Jurkat, Clone E6-1 (cell line): ENCODE measurements at regions not wholly inside any gene's neighbourhood (a gene's known extent, or its start where the extent isn't known, plus 50 kb on each side); places are given as distances from the start of the nearest gene placed in this dataset.

Source experiments
- DNase-seq: peaks from one replicate; pipeline ENCODE4 v3.0.0-alpha.2; 2011; ENCODE audit warnings: low read depth, low spot score
- H3K4me3 ChIP-seq: 2 replicates; pipeline ENCODE4 v1.5.1; 2011; ENCODE audit warnings: mild to moderate bottlenecking, low read length, control low read depth, moderate library complexity

- DNase-seq, result no peak
- H3K4me3 ChIP-seq, result no peak overlapping the region
Measured at GRCh38 chr3:94996743-94997142, 933.9 kb downstream of the NSUN3 start.

GRCh38 chr3:95002438-95003046 lies 939.7 kb downstream of the NSUN3 start:
- H3K4me3 ChIP-seq, result no peak overlapping the region
- no peak for DNase-seq

GRCh38 chr3:95028688-95029087 lies 965.8 kb downstream of the NSUN3 start:
- no peak for DNase-seq
- no peak overlapping the region for H3K4me3 ChIP-seq

GRCh38 chr3:95029644-95030043 lies 966.8 kb downstream of the NSUN3 start:
- DNase-seq, result no peak

GRCh38 chr3:95036526-95037021 lies 973.7 kb downstream of the NSUN3 start:
- DNase-seq, result no peak
- H3K4me3 ChIP-seq, result no peak overlapping the region

More at GRCh38 chr3:95029644-95030043, 966.8 kb downstream of the NSUN3 start:
- no peak overlapping the region for H3K4me3 ChIP-seq

- DNase-seq, result no peak
- H3K4me3 ChIP-seq, result no peak overlapping the region
Measured at GRCh38 chr3:95037097-95037496, 974.2 kb downstream of the NSUN3 start.

- no peak overlapping the region for H3K4me3 ChIP-seq
Measured at GRCh38 chr3:95037927-95038326, 975.1 kb downstream of the NSUN3 start.

GRCh38 chr3:95044101-95044500 lies 981.2 kb downstream of the NSUN3 start:
- no peak overlapping the region for H3K4me3 ChIP-seq
- no peak for DNase-seq

More at GRCh38 chr3:95037927-95038326, 975.1 kb downstream of the NSUN3 start:
- DNase-seq, result no peak

GRCh38 chr3:95048564-95048963 lies 985.7 kb downstream of the NSUN3 start:
- no peak for DNase-seq
- H3K4me3 ChIP-seq, result no peak overlapping the region

GRCh38 chr3:95049841-95050240 lies 987.0 kb downstream of the NSUN3 start:
- no peak overlapping the region for H3K4me3 ChIP-seq
- DNase-seq, result no peak

GRCh38 chr3:95055288-95055687 lies 992.4 kb downstream of the NSUN3 start:
- no peak for DNase-seq
- no peak overlapping the region for H3K4me3 ChIP-seq

- H3K4me3 ChIP-seq, result no peak overlapping the region
- DNase-seq, result no peak
Measured at GRCh38 chr3:95082191-95082590, 1019.3 kb downstream of the NSUN3 start.

GRCh38 chr3:95084738-95085137 lies 1021.9 kb downstream of the NSUN3 start:
- H3K4me3 ChIP-seq, result no peak overlapping the region
- no peak for DNase-seq

GRCh38 chr3:95088464-95088863 lies 1025.6 kb downstream of the NSUN3 start:
- no peak overlapping the region for H3K4me3 ChIP-seq
- no peak for DNase-seq

GRCh38 chr3:95097493-95097892 lies 1034.6 kb downstream of the NSUN3 start:
- no peak overlapping the region for H3K4me3 ChIP-seq
- DNase-seq, result no peak

- H3K4me3 ChIP-seq, result no peak overlapping the region
- peak; percentile 30 for DNase-seq
Measured at GRCh38 chr3:95120921-95121320, 1058.1 kb downstream of the NSUN3 start.

- no peak overlapping the region for H3K4me3 ChIP-seq
- no peak for DNase-seq
Measured at GRCh38 chr3:95123104-95123503, 1060.2 kb downstream of the NSUN3 start.

GRCh38 chr3:95134693-95135413 lies 1072.0 kb downstream of the NSUN3 start:
- DNase-seq, result no peak
- no peak overlapping the region for H3K4me3 ChIP-seq

GRCh38 chr3:95148107-95148506 lies 1085.2 kb downstream of the NSUN3 start:
- no peak for DNase-seq
- H3K4me3 ChIP-seq, result no peak overlapping the region

GRCh38 chr3:95151590-95151989 lies 1088.7 kb downstream of the NSUN3 start:
- no peak for DNase-seq
- H3K4me3 ChIP-seq, result no peak overlapping the region

GRCh38 chr3:95154766-95155165 lies 1091.9 kb downstream of the NSUN3 start:
- DNase-seq, result no peak
- H3K4me3 ChIP-seq, result no peak overlapping the region
